DMS79 treated with DMSO at 0.1 percent for 48 hours (cell line): ENCODE measurements at regions not wholly inside any gene's neighbourhood (a gene's known extent, or its start where the extent isn't known, plus 50 kb on each side); places are given as distances from the start of the nearest gene placed in this dataset.
"Not testable (repeated sequence)": the region's sequence is repeated elsewhere in the genome, so short reads cannot be mapped to it uniquely, and the experiment has no call there.

Source experiments
- DNase-seq: peaks from one replicate; lab custom pipeline; 2025; lab: John Stamatoyannopoulos, UW

- DNase-seq: no peak
These were observed 250.7 kb upstream of the KAZN start for GRCh38 chr1:14347776-14348175.

- no peak for DNase-seq
These were observed 248.3 kb upstream of the KAZN start for GRCh38 chr1:14350197-14350596.

- DNase-seq: no peak
These were observed 245.6 kb upstream of the KAZN start for GRCh38 chr1:14352897-14353296.

- not testable (repeated sequence) for DNase-seq
These were observed 237.5 kb upstream of the KAZN start for GRCh38 chr1:14361005-14361404.

GRCh38 chr1:14362331-14362730 is 236.2 kb upstream of the KAZN start:
- DNase-seq: no peak

- DNase-seq: no peak
These were observed 235.4 kb upstream of the KAZN start for GRCh38 chr1:14363036-14363590.

- DNase-seq: no peak
These were observed 234.6 kb upstream of the KAZN start for GRCh38 chr1:14363707-14364413.

GRCh38 chr1:14365301-14365988 is 233.0 kb upstream of the KAZN start:
- no peak for DNase-seq

- peak; percentile 47 for DNase-seq
These were observed 232.1 kb upstream of the KAZN start for GRCh38 chr1:14366091-14367018.

- DNase-seq: no peak
These were observed 231.0 kb upstream of the KAZN start for GRCh38 chr1:14367451-14367850.

- peak; percentile 30 for DNase-seq
These were observed 228.8 kb upstream of the KAZN start for GRCh38 chr1:14369526-14370213.

- no peak for DNase-seq
These were observed 226.6 kb upstream of the KAZN start for GRCh38 chr1:14371771-14372497.

GRCh38 chr1:14372526-14372925 is 226.0 kb upstream of the KAZN start:
- DNase-seq: no peak

- no peak for DNase-seq
These were observed 225.3 kb upstream of the KAZN start for GRCh38 chr1:14373081-14373758.

GRCh38 chr1:14375226-14375625 is 223.3 kb upstream of the KAZN start:
- DNase-seq: no peak

GRCh38 chr1:14377386-14377785 is 221.1 kb upstream of the KAZN start:
- DNase-seq: no peak

GRCh38 chr1:14380408-14380807 is 218.1 kb upstream of the KAZN start:
- DNase-seq: no peak

- DNase-seq: peak; percentile 93
These were observed 207.7 kb upstream of the KAZN start for GRCh38 chr1:14390816-14391215.

- DNase-seq: no peak
These were observed 206.2 kb upstream of the KAZN start for GRCh38 chr1:14392161-14392858.

GRCh38 chr1:14392859-14393365 is 205.6 kb upstream of the KAZN start:
- no peak for DNase-seq
